ES-I3 (cell line): ENCODE measurements at regions not wholly inside any gene's neighbourhood (a gene's known extent, or its start where the extent isn't known, plus 50 kb on each side); places are given as distances from the start of the nearest gene placed in this dataset.
"Not testable (repeated sequence)": the region's sequence is repeated elsewhere in the genome, so short reads cannot be mapped to it uniquely, and the experiment has no call there.

Experiments
- H3K36me3 ChIP-seq: 2 replicates; pipeline ENCODE4 v1.6.1; 2013; ENCODE audit warnings: mild to moderate bottlenecking, low read length, control low read depth, moderate library complexity; ENCODE audit not compliant: insufficient read depth
- H3K4me1 ChIP-seq: 2 replicates; pipeline ENCODE4 v1.6.1; 2013; ENCODE audit warnings: mild to moderate bottlenecking, control low read depth, low read length; ENCODE audit not compliant: insufficient read depth
- H3K9ac ChIP-seq: 2 replicates; pipeline ENCODE4 v1.6.1; 2013; ENCODE audit warnings: low read depth, mild to moderate bottlenecking, low read length, moderate library complexity
- H3K9me3 ChIP-seq: 2 replicates; pipeline ENCODE4 v1.6.1; 2013; ENCODE audit warnings: mild to moderate bottlenecking, low read length, moderate library complexity; ENCODE audit not compliant: control insufficient read depth, insufficient read depth

DNA sequence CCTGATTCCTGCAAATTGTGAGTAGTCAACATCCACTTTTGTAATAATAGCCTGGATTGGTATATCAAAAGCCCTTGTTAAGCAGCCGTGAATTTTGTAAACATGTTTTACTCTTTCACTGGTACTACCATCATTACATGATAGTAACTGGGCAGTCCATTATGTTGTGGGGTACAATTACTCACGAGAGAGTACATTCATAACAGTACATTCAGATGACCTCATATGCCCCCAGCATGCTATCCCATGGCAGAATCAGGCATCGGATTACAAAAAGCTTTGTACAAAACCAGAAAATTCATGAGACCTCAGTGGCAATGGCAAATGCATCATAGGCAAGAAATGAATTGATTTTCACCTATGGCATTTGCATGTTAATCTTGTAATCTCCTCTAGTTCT lies 166.2 kb downstream of the EPM2A start:
- Histone ChIP-seq H3K9me3 (no peaks in the 10 kb centered on the region), H3K9ac (no peak overlapping the region), H3K4me1 (no peaks in the 10 kb centered on the region), H3K36me3 (no peaks in the 10 kb centered on the region)

- not testable (repeated sequence) for H3K36me3 ChIP-seq, H3K9ac ChIP-seq, H3K4me1 ChIP-seq, H3K9me3 ChIP-seq
These were observed 165.0 kb downstream of the EPM2A start for GRCh38 chr6:145570336-145570735.

- not testable (repeated sequence) for H3K9me3 ChIP-seq, H3K4me1 ChIP-seq, H3K9ac ChIP-seq
These were observed 161.1 kb downstream of the EPM2A start for GRCh38 chr6:145574269-145574668.

More at GRCh38 chr6:145574269-145574668, 161.1 kb downstream of the EPM2A start:
- H3K36me3 ChIP-seq = not testable (repeated sequence)
